Endothelial cell (in vitro differentiated cells): ENCODE measurements at regions not wholly inside any gene's neighbourhood (a gene's known extent, or its start where the extent isn't known, plus 50 kb on each side); places are given as distances from the start of the nearest gene placed in this dataset.

ENCODE experiments used
- DNase-seq: peaks from one replicate; pipeline ENCODE4 v3.0.0; 2021; ENCODE audit warnings: low spot score
- H3K27ac Mint-ChIP-seq: one replicate; pipeline ENCODE4 v1.8.0; 2021; ENCODE audit warnings: mixed read lengths, inconsistent platforms; ENCODE audit not compliant: unreplicated experiment
- H3K27me3 Mint-ChIP-seq: one replicate; pipeline ENCODE4 v1.8.0; 2021; ENCODE audit warnings: mild to moderate bottlenecking, moderate library complexity, mixed read lengths, inconsistent platforms; ENCODE audit not compliant: unreplicated experiment
- H3K36me3 Mint-ChIP-seq: one replicate; pipeline ENCODE4 v1.8.0; 2021; ENCODE audit warnings: mild to moderate bottlenecking, low read depth, mixed read lengths, inconsistent platforms; ENCODE audit not compliant: unreplicated experiment
- H3K4me1 Mint-ChIP-seq: one replicate; pipeline ENCODE4 v1.8.0; 2021; ENCODE audit warnings: mild to moderate bottlenecking, mixed read lengths, inconsistent platforms; ENCODE audit not compliant: unreplicated experiment
- H3K4me3 Mint-ChIP-seq: one replicate; pipeline ENCODE4 v1.8.0; 2021; ENCODE audit warnings: mild to moderate bottlenecking, mixed read lengths, inconsistent platforms; ENCODE audit not compliant: unreplicated experiment
- H3K9me3 Mint-ChIP-seq: one replicate; pipeline ENCODE4 v1.8.0; 2021; ENCODE audit warnings: mixed read lengths, inconsistent platforms; ENCODE audit not compliant: unreplicated experiment
- TF ChIP-seq, protein P1 (sequence below): fragments of 200-600 bp; sonication (generic); IDR thresholded peaks from one replicate; pipeline ENCODE4 v1.5.0; 2021; ENCODE audit warnings: antibody characterized with exemption; ENCODE audit not compliant: unreplicated experiment

DNA sequence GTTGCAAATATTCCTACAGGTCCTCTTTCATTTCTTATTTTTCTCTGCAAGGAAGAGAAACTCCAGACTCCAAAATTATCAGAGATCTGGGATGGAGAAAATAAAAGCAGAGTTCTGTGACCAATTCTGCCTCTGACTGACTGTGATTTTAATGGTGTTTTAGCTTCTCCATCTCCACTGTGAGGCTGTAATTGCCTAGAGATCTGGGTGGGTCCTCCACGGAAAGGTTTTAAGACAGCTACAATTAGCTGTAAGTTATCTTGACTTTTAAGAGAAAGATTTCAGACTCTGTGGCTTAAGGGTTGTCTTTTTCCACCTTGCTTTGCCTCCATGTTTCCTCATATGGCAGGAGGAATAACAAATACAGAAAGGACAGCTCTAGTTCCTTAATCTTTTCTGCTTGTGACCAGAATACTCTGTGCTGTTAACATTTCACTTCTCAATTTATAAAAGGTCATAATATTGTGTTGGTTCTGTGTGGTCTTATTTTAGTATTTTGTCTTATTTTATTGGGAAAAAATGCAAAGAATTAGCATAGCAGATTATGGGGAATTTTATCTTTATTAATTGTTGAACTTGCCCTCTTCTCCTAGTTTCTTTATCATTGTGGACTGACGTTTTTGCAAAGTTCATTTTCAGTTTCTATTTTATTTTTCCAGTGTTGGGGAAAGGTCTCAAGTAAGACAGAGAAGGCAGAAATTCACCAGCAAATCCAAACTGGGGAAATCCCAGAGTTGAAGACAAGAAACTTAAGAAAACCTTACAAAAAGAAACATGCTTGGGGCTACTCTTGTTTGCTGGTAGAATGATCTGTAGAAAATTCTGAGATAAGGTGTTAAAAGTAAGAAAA lies 157.9 kb downstream of the RAP2B start:
- Mint-ChIP-seq H3K9me3 (no peaks in the 10 kb centered on the region), H3K27ac (no peak overlapping the region), H3K4me3 (no peak overlapping the region)

DNA sequence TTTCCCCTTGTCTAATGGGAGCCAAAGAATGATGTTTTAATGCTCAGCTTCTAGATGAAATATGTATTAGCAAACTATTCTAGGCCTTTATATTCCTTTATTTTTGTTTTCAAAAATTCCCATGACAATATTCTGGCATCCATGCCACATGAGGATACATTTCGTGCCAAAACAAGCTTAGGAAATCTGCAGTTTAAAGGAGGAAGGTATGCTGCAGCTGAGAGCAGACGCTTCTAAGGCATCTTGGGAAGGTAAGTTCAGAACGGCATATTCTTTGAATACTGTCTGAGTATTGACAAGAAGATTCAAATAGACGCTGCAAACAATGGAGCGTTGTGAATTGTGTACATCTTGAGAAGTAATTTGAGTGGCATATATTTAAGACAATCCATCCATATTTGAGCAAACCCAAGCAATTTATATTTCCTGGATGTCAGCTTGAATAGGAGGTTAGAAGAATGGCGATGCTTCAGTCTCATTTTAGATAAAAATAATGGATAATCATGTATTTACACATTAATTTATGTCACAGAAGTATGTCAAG lies 158.6 kb downstream of the RAP2B start:
- Mint-ChIP-seq H3K4me1 (no peaks in the 10 kb centered on the region), H3K4me3 (no peak overlapping the region), H3K9me3 (no peaks in the 10 kb centered on the region), H3K27ac (no peak overlapping the region), H3K36me3 (no peaks in the 10 kb centered on the region), H3K27me3 (no peaks in the 10 kb centered on the region)
- TF ChIP-seq, protein P1, sequence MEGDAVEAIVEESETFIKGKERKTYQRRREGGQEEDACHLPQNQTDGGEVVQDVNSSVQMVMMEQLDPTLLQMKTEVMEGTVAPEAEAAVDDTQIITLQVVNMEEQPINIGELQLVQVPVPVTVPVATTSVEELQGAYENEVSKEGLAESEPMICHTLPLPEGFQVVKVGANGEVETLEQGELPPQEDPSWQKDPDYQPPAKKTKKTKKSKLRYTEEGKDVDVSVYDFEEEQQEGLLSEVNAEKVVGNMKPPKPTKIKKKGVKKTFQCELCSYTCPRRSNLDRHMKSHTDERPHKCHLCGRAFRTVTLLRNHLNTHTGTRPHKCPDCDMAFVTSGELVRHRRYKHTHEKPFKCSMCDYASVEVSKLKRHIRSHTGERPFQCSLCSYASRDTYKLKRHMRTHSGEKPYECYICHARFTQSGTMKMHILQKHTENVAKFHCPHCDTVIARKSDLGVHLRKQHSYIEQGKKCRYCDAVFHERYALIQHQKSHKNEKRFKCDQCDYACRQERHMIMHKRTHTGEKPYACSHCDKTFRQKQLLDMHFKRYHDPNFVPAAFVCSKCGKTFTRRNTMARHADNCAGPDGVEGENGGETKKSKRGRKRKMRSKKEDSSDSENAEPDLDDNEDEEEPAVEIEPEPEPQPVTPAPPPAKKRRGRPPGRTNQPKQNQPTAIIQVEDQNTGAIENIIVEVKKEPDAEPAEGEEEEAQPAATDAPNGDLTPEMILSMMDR = no peak
- no peak for DNase-seq

More for the DNA sequence above, 157.9 kb downstream of the RAP2B start:
- Mint-ChIP-seq H3K27me3 (no peaks in the 10 kb centered on the region), H3K36me3 (no peaks in the 10 kb centered on the region), H3K4me1 (no peaks in the 10 kb centered on the region)
- no peak for DNase-seq
- TF ChIP-seq, protein P1 = no peak

DNA sequence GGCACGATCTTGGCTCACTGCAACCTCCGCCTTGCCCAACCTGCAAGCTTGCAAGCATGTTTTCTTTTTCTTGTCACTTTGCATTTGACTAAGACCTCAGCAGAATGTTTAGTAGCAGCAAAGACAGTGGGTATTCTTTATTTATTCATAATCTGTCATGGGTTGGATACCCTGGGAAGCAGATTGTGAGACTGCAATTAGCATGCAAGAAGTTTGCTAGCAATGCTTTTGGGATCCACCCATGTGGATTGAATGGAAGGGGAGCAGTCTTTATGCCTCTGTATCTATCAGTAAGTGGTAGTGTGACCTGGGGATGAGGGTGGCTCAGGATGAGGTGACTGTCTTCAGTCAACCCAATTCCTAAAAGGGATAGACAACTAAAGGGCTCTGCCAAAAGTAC lies 166.7 kb downstream of the RAP2B start:
- H3K36me3 Mint-ChIP-seq = no peaks in the 10 kb centered on the region
- no peak overlapping the region for H3K27ac Mint-ChIP-seq
- peaks cover 4% of the 10 kb centered on the region for H3K4me1 Mint-ChIP-seq
- TF ChIP-seq, protein P1 = no peak
- H3K27me3 Mint-ChIP-seq = no peaks in the 10 kb centered on the region
- DNase-seq = no peak
- no peak overlapping the region for H3K4me3 Mint-ChIP-seq
- H3K9me3 Mint-ChIP-seq = no peaks in the 10 kb centered on the region

DNA sequence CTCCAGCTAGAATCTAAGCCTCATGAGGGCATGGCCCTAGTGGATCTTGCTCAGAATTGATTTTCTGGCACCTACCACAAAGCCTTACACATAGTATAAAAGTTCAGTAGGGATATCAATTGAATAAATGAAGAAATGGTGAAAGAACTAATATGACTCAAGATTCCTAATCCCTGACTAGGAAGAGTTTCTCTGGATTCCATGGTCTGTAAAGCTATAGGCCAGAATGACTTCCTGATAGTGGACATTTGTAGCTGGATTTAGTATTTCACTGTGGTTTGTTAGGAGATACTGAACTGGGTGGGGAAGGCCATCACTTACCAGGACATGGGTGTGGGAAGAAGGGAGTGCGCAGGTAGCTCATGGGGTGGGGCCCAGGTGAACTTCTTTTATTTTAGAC lies 168.9 kb downstream of the RAP2B start:
- no peak for DNase-seq
- TF ChIP-seq, protein P1 = no peak
- Mint-ChIP-seq H3K4me3 (no peak overlapping the region), H3K27ac (no peak overlapping the region), H3K4me1 (peaks cover 4% of the 10 kb centered on the region), H3K9me3 (no peaks in the 10 kb centered on the region), H3K36me3 (no peaks in the 10 kb centered on the region), H3K27me3 (no peaks in the 10 kb centered on the region)

DNA sequence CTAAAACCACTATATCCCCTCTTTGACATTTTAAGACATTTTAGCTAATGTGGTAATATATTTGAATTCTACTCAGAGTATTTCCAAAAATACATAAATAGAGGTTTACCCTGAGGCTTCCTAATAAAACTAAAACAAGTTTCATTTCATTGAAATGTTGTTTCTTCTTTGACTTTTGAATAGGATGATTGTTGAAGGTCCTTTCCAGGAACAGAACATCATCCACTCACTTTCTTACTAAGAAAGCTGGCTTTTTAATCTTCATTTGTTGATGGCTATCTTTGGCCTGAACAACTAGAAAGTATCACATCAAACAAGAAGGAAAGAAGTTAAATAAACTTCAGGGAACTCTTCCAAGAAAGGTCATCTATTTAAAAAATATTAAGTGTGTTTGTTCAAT lies 169.7 kb downstream of the RAP2B start:
- no peak overlapping the region for H3K27ac Mint-ChIP-seq
- peaks cover 4% of the 10 kb centered on the region for H3K4me1 Mint-ChIP-seq
- DNase-seq = no peak
- no peaks in the 10 kb centered on the region for H3K27me3 Mint-ChIP-seq
- TF ChIP-seq, protein P1 = no peak
- H3K36me3 Mint-ChIP-seq = no peaks in the 10 kb centered on the region
- H3K9me3 Mint-ChIP-seq = no peaks in the 10 kb centered on the region
- no peak overlapping the region for H3K4me3 Mint-ChIP-seq
